ENCODE measurements at regions not wholly inside any gene's neighbourhood (a gene's known extent, or its start where the extent isn't known, plus 50 kb on each side); places are given as distances from the start of the nearest gene placed in this dataset.

GRCh38 chr6:9254251-9254650 is 818.9 kb upstream of the SLC35B3 start:
- DNase-seq (ENCODE audit: insufficient read length, low spot score) (no peak), FAIRE-seq (no peak)
- TF ChIP-seq, protein P1, sequence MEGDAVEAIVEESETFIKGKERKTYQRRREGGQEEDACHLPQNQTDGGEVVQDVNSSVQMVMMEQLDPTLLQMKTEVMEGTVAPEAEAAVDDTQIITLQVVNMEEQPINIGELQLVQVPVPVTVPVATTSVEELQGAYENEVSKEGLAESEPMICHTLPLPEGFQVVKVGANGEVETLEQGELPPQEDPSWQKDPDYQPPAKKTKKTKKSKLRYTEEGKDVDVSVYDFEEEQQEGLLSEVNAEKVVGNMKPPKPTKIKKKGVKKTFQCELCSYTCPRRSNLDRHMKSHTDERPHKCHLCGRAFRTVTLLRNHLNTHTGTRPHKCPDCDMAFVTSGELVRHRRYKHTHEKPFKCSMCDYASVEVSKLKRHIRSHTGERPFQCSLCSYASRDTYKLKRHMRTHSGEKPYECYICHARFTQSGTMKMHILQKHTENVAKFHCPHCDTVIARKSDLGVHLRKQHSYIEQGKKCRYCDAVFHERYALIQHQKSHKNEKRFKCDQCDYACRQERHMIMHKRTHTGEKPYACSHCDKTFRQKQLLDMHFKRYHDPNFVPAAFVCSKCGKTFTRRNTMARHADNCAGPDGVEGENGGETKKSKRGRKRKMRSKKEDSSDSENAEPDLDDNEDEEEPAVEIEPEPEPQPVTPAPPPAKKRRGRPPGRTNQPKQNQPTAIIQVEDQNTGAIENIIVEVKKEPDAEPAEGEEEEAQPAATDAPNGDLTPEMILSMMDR (IDR thresholded peaks at IDR 0.05; ENCODE audit: insufficient read depth, missing control alignments): no peak

GRCh38 chr6:9252799-9253198 is 817.5 kb upstream of the SLC35B3 start:
- FAIRE-seq (no peak), DNase-seq (ENCODE audit: insufficient read length, low spot score) (no peak)
- TF ChIP-seq, protein P1 (IDR thresholded peaks at IDR 0.05; ENCODE audit: insufficient read depth, missing control alignments): no peak

DNA sequence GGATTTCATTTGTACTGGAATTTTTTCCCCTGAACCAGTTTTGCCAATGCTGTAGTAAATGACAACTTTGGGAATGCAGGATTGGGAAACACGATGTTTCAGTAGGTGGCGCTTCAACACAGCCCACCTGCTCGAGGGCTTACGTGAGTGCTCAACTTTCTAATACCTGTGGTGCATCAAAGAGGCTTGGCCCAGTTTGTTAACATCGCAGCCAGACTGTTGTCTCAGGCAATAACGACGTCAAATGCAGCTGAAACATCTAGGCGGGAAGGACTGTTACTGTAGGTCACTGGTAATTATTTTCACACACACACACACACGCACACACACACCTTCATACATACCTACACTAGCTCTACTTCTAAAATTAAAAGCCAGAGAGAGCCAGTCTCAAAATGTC is 815.5 kb upstream of the SLC35B3 start:
- TF ChIP-seq, protein P1 (IDR thresholded peaks at IDR 0.05; ENCODE audit: insufficient read depth, missing control alignments): peak; percentile 85
- FAIRE-seq: no peak
- DNase-seq (ENCODE audit: insufficient read length, low spot score): no peak

GRCh38 chr6:9248133-9248532 is 812.8 kb upstream of the SLC35B3 start:
- TF ChIP-seq, protein P1 (IDR thresholded peaks at IDR 0.05; ENCODE audit: insufficient read depth, missing control alignments): no peak
- FAIRE-seq (no peak), DNase-seq (ENCODE audit: insufficient read length, low spot score) (no peak)

- DNase-seq (ENCODE audit: insufficient read length, low spot score): no peak
- no peak for FAIRE-seq
- TF ChIP-seq, protein P1 (IDR thresholded peaks at IDR 0.05; ENCODE audit: insufficient read depth, missing control alignments): no peak
Measured at GRCh38 chr6:9240861-9241260, 805.5 kb upstream of the SLC35B3 start.

DNA sequence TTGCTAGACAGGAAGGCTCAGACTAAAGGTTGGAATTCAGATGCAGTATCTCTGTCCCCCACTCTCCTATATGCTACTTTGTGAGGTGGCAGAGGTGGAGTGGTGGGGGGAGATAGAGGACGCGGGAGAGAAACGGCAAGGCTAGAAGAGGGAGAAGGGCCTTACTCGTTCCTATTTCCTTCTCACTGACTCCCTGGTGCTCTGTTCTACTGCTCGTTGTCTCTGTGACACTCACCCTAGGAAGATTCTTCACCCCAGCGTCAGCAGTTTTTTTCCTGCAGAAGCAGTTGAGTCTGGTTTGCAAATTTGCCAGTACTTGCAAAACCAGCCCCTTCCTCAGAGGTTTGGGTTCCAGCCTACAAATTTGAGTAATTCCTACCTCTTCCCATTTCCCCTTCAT is 801.1 kb upstream of the SLC35B3 start:
- FAIRE-seq (no peak), DNase-seq (ENCODE audit: insufficient read length, low spot score) (no peak)
- TF ChIP-seq, protein P1 (IDR thresholded peaks at IDR 0.05; ENCODE audit: insufficient read depth, missing control alignments): no peak

DNA sequence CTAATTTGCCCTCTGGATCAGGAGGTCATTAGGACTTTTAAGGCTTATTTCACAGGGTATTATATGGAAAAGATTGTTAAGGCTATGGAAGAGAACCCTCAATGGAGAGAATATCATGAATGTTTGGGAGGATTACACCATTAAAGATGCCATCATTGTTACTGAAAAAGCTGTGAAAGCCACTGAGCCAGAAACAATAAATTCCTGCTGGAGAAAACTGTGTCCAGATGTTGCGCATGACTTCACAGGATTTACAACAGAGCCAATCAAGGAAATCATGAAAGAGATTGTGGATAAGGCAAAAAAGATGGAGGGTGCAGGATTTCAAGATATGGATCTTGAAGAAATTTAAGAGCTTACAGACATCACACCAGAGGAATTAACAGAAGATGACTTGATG is 798.3 kb upstream of the SLC35B3 start:
- TF ChIP-seq, protein P1 (IDR thresholded peaks at IDR 0.05; ENCODE audit: insufficient read depth, missing control alignments): no peak
- DNase-seq (ENCODE audit: insufficient read length, low spot score) (no peak), FAIRE-seq (no peak)

Data from D721Med (cell line).